Kidney epithelial cell (primary cell): ENCODE measurements at regions not wholly inside any gene's neighbourhood (a gene's known extent, or its start where the extent isn't known, plus 50 kb on each side); places are given as distances from the start of the nearest gene placed in this dataset.

Experiments
- DNase-seq: peaks from one replicate; pipeline ENCODE4 v3.0.0-alpha.2; 2010; ENCODE audit warnings: low read depth
- H3K27me3 ChIP-seq: 2 replicates; pipeline ENCODE4 v1.6.0; 2011; ENCODE audit warnings: low read length; ENCODE audit not compliant: control insufficient read depth, insufficient read depth
- H3K36me3 ChIP-seq: 2 replicates; pipeline ENCODE4 v1.5.1; 2011; ENCODE audit warnings: low read length; ENCODE audit not compliant: control insufficient read depth, insufficient read depth
- H3K4me3 ChIP-seq: 2 replicates; pipeline ENCODE4 v1.5.1; 2011; ENCODE audit warnings: low read depth, mild to moderate bottlenecking, control low read depth, low read length
- TF ChIP-seq, protein P1 (sequence below): IDR thresholded peaks from 2 replicates; pipeline ENCODE4 v1.5.1; 2011; ENCODE audit warnings: mild to moderate bottlenecking, moderate library complexity, low read length, control low read depth, inconsistent platforms; ENCODE audit not compliant: insufficient read depth, poor library complexity, severe bottlenecking

DNA sequence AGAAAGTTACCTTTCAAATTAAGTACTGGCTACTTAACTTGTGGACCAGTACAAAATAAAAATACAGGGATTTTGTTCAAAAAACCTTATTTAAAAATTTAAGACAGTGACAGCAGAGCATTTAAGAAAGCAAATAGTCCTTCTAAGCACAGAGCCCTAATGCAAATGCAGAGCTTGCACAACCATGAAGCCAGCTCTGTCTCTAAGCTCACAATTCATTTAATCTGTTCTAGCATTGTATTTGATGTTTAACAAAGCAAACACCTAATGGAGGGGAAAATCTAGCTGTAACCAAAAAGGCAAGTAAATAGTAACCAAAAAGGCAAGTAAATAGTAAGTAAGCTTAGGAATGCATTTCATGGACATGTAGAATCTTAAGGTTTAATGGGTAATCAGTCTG lies 138.7 kb upstream of the GHR start:
- TF ChIP-seq, protein P1, sequence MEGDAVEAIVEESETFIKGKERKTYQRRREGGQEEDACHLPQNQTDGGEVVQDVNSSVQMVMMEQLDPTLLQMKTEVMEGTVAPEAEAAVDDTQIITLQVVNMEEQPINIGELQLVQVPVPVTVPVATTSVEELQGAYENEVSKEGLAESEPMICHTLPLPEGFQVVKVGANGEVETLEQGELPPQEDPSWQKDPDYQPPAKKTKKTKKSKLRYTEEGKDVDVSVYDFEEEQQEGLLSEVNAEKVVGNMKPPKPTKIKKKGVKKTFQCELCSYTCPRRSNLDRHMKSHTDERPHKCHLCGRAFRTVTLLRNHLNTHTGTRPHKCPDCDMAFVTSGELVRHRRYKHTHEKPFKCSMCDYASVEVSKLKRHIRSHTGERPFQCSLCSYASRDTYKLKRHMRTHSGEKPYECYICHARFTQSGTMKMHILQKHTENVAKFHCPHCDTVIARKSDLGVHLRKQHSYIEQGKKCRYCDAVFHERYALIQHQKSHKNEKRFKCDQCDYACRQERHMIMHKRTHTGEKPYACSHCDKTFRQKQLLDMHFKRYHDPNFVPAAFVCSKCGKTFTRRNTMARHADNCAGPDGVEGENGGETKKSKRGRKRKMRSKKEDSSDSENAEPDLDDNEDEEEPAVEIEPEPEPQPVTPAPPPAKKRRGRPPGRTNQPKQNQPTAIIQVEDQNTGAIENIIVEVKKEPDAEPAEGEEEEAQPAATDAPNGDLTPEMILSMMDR, result no peak
- Histone ChIP-seq H3K27me3 (no peaks in the 10 kb centered on the region), H3K36me3 (no peaks in the 10 kb centered on the region), H3K4me3 (no peak overlapping the region)
- DNase-seq, result no peak

DNA sequence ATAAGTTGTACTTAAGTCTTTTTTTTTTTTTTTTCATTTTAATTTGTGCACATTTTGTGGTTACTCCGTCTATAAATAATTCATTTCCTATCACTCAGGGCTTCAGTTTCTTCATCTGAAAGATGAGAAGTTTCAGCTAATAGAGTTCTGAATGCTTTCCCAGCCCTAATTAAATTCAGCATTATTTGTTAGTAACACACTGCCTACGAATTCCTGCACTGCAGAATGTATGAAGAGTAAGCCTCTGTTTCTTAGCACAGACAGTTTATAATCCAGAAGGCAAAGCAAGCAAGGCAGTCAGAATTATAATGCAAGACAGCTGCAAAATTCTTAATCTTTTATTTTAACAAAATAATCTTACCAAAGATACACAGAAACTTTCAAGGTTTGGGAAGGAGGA lies 138.0 kb upstream of the GHR start:
- TF ChIP-seq, protein P1, result no peak
- no peak for DNase-seq
- Histone ChIP-seq H3K36me3 (no peaks in the 10 kb centered on the region), H3K27me3 (no peaks in the 10 kb centered on the region), H3K4me3 (no peak overlapping the region)

DNA sequence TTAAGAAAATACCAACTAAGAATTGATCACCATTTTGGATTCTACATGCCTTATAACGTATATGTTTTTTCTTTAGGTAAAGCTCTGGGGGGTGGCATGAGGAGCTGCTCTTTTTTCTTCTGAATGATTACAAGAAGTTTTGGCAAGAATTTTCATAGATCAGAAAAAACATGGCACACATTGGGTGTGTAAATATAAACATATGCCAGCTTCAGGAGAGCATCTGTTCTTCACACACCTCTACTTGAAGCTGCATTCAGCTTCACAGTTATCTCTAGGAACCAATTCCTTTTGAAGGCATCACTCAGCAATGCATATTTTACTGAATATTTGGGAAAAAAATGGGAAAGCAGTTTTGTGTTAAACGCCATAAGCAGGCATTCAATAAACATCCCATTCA lies 122.7 kb upstream of the GHR start:
- no peak for DNase-seq
- no peak overlapping the region for H3K4me3 ChIP-seq

DNA sequence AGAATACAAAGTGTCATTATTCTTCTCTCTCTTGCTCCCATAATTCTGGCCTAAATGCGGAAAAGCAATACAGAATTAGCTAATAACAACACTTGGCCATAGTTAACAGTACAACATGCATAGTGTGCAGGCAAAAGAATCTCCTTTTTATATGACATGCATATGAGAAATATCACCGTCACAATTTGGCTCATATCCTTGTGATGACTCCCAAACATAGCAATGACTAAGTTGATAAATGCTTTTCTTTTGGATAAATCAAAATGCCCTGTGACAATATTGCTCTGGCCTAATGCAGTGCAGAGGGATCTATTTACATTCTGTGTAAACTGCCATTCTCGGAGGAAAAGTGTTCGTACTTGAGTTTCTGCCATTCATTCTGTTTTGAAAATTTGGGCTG lies 121.9 kb upstream of the GHR start:
- H3K36me3 ChIP-seq, result no peaks in the 10 kb centered on the region
- TF ChIP-seq, protein P1, result no peak
- H3K4me3 ChIP-seq, result no peak overlapping the region
- no peak for DNase-seq
- H3K27me3 ChIP-seq, result no peaks in the 10 kb centered on the region

More for the DNA sequence above, 122.7 kb upstream of the GHR start:
- Histone ChIP-seq H3K27me3 (no peaks in the 10 kb centered on the region), H3K36me3 (no peaks in the 10 kb centered on the region)
- TF ChIP-seq, protein P1, result no peak

DNA sequence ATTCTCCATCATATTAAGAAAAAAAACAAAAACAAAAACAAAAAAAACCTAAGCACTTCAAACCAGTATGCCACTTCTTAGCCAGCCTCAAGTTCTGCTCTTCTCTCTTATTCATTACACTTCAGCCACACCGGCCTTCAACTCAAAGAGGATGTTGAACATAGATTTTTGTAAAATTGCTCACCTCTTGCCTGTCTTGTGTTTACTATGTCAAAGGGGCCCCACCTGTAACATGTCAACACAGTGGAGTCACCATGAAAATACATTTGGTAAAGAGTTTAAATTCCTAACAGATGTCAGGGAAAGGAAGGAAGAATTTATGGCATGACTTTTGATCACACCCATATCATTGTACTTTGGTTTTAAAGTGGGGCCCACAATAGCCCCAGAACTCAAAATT lies 121.1 kb upstream of the GHR start:
- no peak for DNase-seq
- no peaks in the 10 kb centered on the region for H3K27me3 ChIP-seq
- H3K4me3 ChIP-seq, result no peak overlapping the region
- H3K36me3 ChIP-seq, result no peaks in the 10 kb centered on the region
- TF ChIP-seq, protein P1, result no peak

DNA sequence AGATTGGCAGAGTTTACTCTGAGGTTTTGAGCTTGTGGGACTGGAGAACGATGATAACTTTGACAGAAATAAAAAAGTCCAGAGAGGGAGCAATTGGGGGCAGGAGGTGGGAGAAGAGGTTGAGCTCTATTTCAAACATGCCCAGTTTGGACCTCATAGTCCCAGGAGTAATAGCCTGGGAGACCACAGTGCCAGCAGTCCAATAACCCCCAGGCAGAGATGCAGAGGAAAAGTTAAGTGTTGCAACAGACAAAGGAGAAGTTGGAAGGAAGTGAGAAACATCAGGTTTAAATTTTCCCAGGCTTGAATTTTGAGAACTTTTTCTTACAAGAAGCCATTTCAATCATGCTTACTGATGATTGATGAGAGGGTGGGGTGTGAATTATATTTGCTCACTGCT lies 117.0 kb upstream of the GHR start:
- H3K36me3 ChIP-seq, result no peaks in the 10 kb centered on the region
- H3K27me3 ChIP-seq, result no peaks in the 10 kb centered on the region
- DNase-seq, result no peak
- H3K4me3 ChIP-seq, result no peak overlapping the region
- TF ChIP-seq, protein P1, result no peak
